Epithelial cell of esophagus (primary cell): ENCODE measurements at regions not wholly inside any gene's neighbourhood (a gene's known extent, or its start where the extent isn't known, plus 50 kb on each side); places are given as distances from the start of the nearest gene placed in this dataset.

ENCODE experiments used
- DNase-seq: peaks from one replicate; pipeline ENCODE4 v3.0.0; 2010; ENCODE audit warnings: low read depth
- H3K4me3 ChIP-seq: 2 replicates; pipeline ENCODE4 v1.5.1; 2011; ENCODE audit warnings: mild to moderate bottlenecking, low read length, control low read depth
- TF ChIP-seq, protein P1 (sequence below): IDR thresholded peaks from 2 replicates; pipeline ENCODE4 v1.5.1; 2011; ENCODE audit warnings: low read depth, mild to moderate bottlenecking, low read length, control low read depth, inconsistent platforms; ENCODE audit not compliant: insufficient read depth; ENCODE audit errors: missing control alignments

DNA sequence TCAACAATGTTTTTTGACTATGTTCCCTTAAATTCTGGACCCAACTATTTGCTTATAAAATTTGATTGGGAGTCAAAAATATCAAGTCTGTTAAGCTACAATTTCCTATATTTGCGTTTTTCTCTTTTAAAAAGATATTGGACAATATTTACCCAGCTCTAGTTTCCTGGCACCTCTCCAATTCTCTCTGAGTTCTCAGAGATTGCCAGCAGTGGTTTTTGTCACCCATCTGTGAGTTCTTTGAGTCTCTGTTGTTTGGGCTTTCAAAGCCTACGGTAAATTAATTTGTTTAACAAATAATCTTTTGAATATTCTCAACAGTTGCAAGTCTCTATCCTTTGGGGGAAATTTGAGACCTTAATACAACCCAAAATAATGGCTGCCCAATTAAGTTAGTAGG lies 174.2 kb upstream of the PUM3 start:
- TF ChIP-seq, protein P1, sequence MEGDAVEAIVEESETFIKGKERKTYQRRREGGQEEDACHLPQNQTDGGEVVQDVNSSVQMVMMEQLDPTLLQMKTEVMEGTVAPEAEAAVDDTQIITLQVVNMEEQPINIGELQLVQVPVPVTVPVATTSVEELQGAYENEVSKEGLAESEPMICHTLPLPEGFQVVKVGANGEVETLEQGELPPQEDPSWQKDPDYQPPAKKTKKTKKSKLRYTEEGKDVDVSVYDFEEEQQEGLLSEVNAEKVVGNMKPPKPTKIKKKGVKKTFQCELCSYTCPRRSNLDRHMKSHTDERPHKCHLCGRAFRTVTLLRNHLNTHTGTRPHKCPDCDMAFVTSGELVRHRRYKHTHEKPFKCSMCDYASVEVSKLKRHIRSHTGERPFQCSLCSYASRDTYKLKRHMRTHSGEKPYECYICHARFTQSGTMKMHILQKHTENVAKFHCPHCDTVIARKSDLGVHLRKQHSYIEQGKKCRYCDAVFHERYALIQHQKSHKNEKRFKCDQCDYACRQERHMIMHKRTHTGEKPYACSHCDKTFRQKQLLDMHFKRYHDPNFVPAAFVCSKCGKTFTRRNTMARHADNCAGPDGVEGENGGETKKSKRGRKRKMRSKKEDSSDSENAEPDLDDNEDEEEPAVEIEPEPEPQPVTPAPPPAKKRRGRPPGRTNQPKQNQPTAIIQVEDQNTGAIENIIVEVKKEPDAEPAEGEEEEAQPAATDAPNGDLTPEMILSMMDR: no peak
- no peak overlapping the region for H3K4me3 ChIP-seq

DNA sequence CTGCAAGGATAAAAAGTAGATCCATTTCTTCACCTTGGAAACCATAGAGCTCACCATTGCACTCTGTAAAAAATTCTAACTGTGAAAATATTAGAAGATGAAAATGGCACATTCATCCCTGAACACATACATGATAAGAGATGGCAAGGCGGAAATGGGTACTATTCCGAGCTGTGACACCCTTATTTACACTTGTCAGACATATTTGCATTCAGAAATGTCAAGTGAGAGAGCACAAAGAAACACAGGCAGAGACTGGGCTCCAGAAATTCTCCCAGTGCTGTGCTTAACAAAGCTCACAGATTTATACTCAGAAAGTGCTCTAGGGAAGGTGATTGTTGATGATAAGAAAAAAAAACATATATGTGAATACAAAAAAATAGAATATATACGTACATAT lies 170.3 kb upstream of the PUM3 start:
- TF ChIP-seq, protein P1: no peak
- DNase-seq: no peak
- H3K4me3 ChIP-seq: no peak overlapping the region

More for the DNA sequence above, 174.2 kb upstream of the PUM3 start:
- no peak for DNase-seq

DNA sequence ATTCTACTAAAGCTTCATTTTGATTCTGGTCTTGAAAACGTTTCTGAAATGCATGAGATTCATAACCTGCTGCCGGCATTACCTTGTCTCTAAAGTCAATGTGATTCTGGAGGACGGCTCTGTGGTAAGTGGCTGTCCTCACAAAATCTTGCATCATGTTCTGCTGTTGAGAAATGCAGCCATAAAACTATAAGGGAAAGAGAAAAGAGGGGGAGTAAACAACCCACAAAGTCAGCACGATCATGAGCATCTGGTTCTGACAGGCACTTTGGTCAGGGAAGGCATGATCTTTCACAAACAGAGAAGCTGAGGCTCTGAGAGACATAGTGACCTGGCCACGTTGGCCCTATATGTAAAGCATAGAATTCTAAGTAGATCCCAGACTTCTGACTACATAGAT lies 168.9 kb upstream of the PUM3 start:
- TF ChIP-seq, protein P1: no peak

DNA sequence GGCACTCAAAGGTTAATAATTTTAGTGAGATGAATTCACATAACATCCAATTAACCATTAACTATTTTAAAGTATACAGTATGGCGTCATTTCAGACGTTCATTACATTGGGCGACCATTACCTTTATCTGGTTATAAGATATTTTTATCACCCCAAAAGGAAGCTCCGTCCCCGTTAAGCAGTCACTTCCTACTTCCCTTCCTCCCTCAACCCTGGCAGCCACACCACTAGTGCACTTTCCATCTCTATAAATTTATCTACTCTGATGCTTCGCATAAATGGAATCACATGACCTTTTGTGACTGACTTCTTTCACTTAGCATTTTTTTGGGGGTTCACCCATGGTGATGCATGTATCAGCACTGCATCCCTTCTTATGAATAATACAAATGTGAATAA lies 168.3 kb upstream of the PUM3 start:
- TF ChIP-seq, protein P1: no peak
- DNase-seq: no peak
- H3K4me3 ChIP-seq: no peak overlapping the region

More for the DNA sequence above, 168.9 kb upstream of the PUM3 start:
- DNase-seq: no peak
- no peak overlapping the region for H3K4me3 ChIP-seq

DNA sequence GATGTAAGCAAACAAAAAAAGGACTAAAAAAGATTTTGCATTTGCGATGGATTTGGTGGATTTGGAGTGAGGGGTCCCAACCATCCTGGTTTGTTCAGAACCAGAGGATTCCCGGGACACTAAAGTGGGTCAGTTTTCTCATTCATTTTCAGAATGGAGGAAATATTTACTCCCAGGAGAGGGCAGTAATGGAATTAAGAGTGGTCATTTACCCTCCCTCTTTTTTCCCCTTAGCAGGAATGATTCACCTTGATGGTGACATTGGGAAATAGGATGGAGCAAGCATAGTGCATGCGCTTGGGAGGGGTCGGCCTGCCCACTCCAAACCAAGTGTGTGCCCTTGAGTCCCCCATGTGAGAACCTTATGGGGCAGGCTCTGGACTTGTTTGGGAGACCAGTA lies 164.2 kb upstream of the PUM3 start:
- DNase-seq: peak; percentile 17
- TF ChIP-seq, protein P1: no peak
- H3K4me3 ChIP-seq: no peak overlapping the region

DNA sequence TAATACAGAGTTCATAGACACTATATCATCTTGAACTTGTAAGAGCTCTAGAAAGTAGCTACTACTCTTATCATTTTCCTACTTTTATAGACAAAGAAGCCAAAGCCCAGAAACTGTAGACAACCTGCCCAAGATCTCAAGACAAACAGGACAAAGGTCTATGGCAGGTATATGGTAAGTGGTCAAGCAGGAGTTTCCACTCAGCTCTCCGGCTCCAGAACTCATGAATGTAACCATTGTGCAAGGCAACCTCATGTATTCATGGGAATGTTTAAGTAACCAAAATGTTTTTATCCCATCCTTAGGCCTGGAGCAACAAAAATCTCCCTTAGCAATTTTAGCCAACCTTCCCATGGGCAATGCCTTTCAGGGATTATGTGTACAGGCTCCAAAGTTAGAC lies 163.4 kb upstream of the PUM3 start:
- DNase-seq: peak; percentile 18
- no peak overlapping the region for H3K4me3 ChIP-seq
- TF ChIP-seq, protein P1: no peak

DNA sequence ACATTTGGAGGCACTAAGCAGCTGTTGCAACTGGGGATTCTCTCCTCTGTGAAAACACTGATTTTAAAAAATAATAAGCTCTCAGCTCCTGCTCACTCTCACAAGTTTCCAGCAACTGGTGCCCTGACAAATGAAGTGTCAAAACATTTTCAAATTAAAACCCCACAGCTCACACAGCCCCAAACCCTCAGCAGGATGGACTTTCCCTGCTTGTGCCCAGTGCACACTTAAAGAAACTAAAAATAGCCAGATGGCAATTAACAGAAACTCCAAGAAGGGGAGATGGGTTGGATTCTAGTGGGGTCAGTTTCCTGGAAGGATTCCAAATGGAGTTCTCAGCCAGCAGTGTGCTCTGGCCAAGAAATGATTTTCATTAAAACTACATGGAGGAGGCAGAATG lies 163.0 kb upstream of the PUM3 start:
- H3K4me3 ChIP-seq: no peak overlapping the region
- TF ChIP-seq, protein P1: no peak
- no peak for DNase-seq
